Right lobe of liver (tissue), 4 donors: ENCODE measurements at regions not wholly inside any gene's neighbourhood (a gene's known extent, or its start where the extent isn't known, plus 50 kb on each side); places are given as distances from the start of the nearest gene placed in this dataset.

Source experiments
- CTCF ChIP-seq, 4 donors: fragments of 200-600 bp in 3 of 4; fragments of 450-650 bp in 1 of 4; IDR thresholded peaks; one replicate each; pipeline versions ENCODE4 v1.5.1 to v1.8.0; 2016 to 2022; ENCODE audit warnings: antibody characterized with exemption in 4 of 4, mild to moderate bottlenecking in 2 of 4
- POLR2A ChIP-seq: fragments of 450-650 bp; IDR thresholded peaks from one replicate; pipeline ENCODE4 v1.6.1; 2017; ENCODE audit warnings: antibody characterized with exemption, mild to moderate bottlenecking
- donor health status: DM: no; HTN: no; CAD: no.
- donor health status: DM: no; HTN: no; CAD: no.
- donor health status: DM: no; HTN: yes; CAD: no.

GRCh38 chr17:55845385-55845784 is 94.5 kb downstream of the PCTP start:
- TF ChIP-seq CTCF (IDR thresholded peaks at IDR 0.05) (peak; percentile 34 to 54 (median 43)), POLR2A (no peak)
